CD4-positive, alpha-beta T cell (primary cell): ENCODE measurements at regions not wholly inside any gene's neighbourhood (a gene's known extent, or its start where the extent isn't known, plus 50 kb on each side); places are given as distances from the start of the nearest gene placed in this dataset.

Source experiments
- ATAC-seq: fragments of 200-7000 bp; cut with Tn5 transposase; one replicate; pipeline ENCODE4 v1.10.0; 2022; ENCODE audit warnings: mild to moderate bottlenecking; ENCODE audit not compliant: poor library complexity
- CTCF ChIA-PET: fragments of 350-600 bp; sonication (Branson Sonifier 250); formaldehyde crosslinking; loops from one replicate; lab custom pipeline; 2021; ENCODE audit warnings: antibody characterized with exemption, inconsistent platforms; lab: Charles Lee
- POLR2A ChIA-PET: fragments of 350-600 bp; sonication (Branson Sonifier 250); formaldehyde crosslinking; loops from one replicate; lab custom pipeline; 2021; ENCODE audit warnings: antibody characterized with exemption, inconsistent platforms; lab: Charles Lee
- DNase-seq, 14 experiments: peaks; one replicate each; pipeline ENCODE4 v3.0.0-alpha.2; 2013 to 2020; ENCODE audit warnings: mixed read lengths in 2 of 14
- H3K27ac ChIP-seq, 2 donors: one replicate each; pipeline versions ENCODE4 v1.5.1 to v1.7.0; 2013; ENCODE audit warnings: low read length in 2 of 2, low read depth in 1 of 2, mild to moderate bottlenecking in 1 of 2
- H3K27me3 ChIP-seq, 2 experiments: 1 replicate in 1 of 2; 2 replicates in 1 of 2; pipeline versions ENCODE4 v1.6.1 to v1.7.0; 2013; ENCODE audit warnings: low read length in 2 of 2, control low read depth in 1 of 2, mild to moderate bottlenecking in 1 of 2, moderate library complexity in 1 of 2; ENCODE audit not compliant: insufficient read depth in 2 of 2, control insufficient read depth in 1 of 2
- H3K36me3 ChIP-seq: one replicate; pipeline ENCODE4 v1.6.1; 2013; ENCODE audit warnings: low read length, control low read depth; ENCODE audit not compliant: insufficient read depth
- H3K4me1 ChIP-seq: one replicate; pipeline ENCODE4 v1.6.1; 2013; ENCODE audit warnings: low read length, control low read depth; ENCODE audit not compliant: insufficient read depth
- H3K4me3 ChIP-seq: one replicate; pipeline ENCODE4 v1.5.1; 2013; ENCODE audit warnings: mild to moderate bottlenecking, low read length, moderate library complexity
- H3K9me3 ChIP-seq, 2 experiments: 1 replicate in 1 of 2; 2 replicates in 1 of 2; pipeline versions ENCODE4 v1.6.1 to v1.7.0; 2013; ENCODE audit warnings: low read length in 2 of 2, mild to moderate bottlenecking in 2 of 2, control low read depth in 1 of 2, moderate library complexity in 1 of 2; ENCODE audit not compliant: control insufficient read depth in 1 of 2, insufficient read depth in 1 of 2
- H3K27ac Mint-ChIP-seq: one replicate; pipeline ENCODE4 v1.8.0; 2020; ENCODE audit warnings: mixed read lengths
- H3K27me3 Mint-ChIP-seq: one replicate; pipeline ENCODE4 v1.8.0; 2021; ENCODE audit warnings: mixed read lengths
- H3K36me3 Mint-ChIP-seq: one replicate; pipeline ENCODE4 v1.8.0; 2021; ENCODE audit warnings: low read depth, mixed read lengths
- H3K4me1 Mint-ChIP-seq: one replicate; pipeline ENCODE4 v1.8.0; 2021; ENCODE audit warnings: low read depth, mixed read lengths
- H3K4me3 Mint-ChIP-seq: one replicate; pipeline ENCODE4 v1.8.0; 2020; ENCODE audit warnings: mild to moderate bottlenecking, mixed read lengths
- H3K9me3 Mint-ChIP-seq: one replicate; pipeline ENCODE4 v1.8.0; 2020; ENCODE audit warnings: mixed read lengths
- intact Hi-C, 2 experiments: fragments of 100-400 bp; cut with DNase I in 1 of 2; cut with micrococcal nuclease in 1 of 2; formaldehyde crosslinking; loops; one replicate each; pipeline versions ENCODE4 v1.15.1 to v1.9.0; 2023 to 2025; cut with DNase I, micrococcal nuclease
- TF ChIP-seq, protein P1 (sequence below): fragments of 200-600 bp; IDR thresholded peaks from one replicate; pipeline ENCODE4 v1.8.0; 2022; ENCODE audit warnings: antibody characterized with exemption, mild to moderate bottlenecking

DNA sequence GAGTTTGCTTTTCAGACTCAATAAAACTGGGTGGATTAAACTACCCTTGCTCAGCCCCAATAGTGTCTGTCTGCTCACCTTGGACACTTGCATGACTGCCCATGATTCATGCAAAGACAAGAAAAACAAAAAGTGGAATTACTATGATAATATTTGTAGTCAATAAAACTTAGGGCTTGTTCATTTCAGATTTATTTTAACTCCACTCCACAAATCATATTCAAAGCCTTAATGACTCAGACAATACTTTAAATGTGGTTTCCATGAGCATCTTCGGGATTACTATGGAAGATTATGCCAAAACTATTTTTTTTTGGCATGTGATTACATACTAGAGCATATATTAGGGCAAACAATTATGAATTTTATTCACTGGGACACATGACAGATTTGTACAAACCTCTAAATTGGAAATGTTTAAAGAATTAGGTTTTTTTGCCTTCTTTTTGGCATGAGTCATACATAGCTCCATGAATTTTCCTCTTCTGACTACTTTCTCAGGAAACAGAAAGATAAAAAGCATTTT is 468.9 kb downstream of the ACTL7B start:
- CTCF ChIA-PET = no interaction called here
- H3K27ac ChIP-seq = no peak overlapping the region
- Mint-ChIP-seq H3K27me3 (no peaks in the 10 kb centered on the region), H3K4me3 (no peak overlapping the region), H3K9me3 (peaks cover 2% of the 10 kb centered on the region), H3K36me3 (no peaks in the 10 kb centered on the region), H3K27ac (no peak overlapping the region), H3K4me1 (no peaks in the 10 kb centered on the region)
- POLR2A ChIA-PET = no interaction called here
- DNase-seq (no peak), ATAC-seq (no peak)
- intact Hi-C loops = no loop called here
- H3K4me3 ChIP-seq = no peak overlapping the region
- no peaks in the 10 kb centered on the region for H3K27me3 ChIP-seq
- no peaks in the 10 kb centered on the region for H3K4me1 ChIP-seq
- TF ChIP-seq, protein P1, sequence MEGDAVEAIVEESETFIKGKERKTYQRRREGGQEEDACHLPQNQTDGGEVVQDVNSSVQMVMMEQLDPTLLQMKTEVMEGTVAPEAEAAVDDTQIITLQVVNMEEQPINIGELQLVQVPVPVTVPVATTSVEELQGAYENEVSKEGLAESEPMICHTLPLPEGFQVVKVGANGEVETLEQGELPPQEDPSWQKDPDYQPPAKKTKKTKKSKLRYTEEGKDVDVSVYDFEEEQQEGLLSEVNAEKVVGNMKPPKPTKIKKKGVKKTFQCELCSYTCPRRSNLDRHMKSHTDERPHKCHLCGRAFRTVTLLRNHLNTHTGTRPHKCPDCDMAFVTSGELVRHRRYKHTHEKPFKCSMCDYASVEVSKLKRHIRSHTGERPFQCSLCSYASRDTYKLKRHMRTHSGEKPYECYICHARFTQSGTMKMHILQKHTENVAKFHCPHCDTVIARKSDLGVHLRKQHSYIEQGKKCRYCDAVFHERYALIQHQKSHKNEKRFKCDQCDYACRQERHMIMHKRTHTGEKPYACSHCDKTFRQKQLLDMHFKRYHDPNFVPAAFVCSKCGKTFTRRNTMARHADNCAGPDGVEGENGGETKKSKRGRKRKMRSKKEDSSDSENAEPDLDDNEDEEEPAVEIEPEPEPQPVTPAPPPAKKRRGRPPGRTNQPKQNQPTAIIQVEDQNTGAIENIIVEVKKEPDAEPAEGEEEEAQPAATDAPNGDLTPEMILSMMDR = no peak
- no peaks in the 10 kb centered on the region for H3K36me3 ChIP-seq
- H3K9me3 ChIP-seq = peaks cover 0 to 3% of the 10 kb centered on the region in 2 experiments

DNA sequence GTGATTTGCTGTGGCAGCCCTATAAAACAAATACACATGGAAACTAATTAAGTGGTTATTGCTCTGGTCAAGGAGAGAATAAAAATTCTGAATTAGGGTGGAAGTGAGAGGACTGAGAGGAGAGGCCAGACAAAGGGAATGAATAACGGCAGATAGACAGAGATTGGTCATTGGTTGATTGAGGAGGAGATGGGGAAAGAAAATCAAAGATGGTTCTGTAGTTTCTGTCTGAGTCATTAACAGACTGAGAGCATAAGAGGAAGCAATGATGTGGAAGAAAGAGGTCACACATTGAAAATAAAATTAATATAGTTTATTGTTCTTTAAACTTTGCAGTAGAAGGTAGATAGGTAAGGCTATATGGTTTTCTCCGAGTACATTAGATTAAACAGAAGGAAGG is 469.8 kb downstream of the ACTL7B start:
- TF ChIP-seq, protein P1 = no peak
- Histone ChIP-seq H3K4me1 (no peaks in the 10 kb centered on the region), H3K27ac (no peak overlapping the region), H3K9me3 (peaks cover 0 to 3% of the 10 kb centered on the region in 2 experiments), H3K36me3 (no peaks in the 10 kb centered on the region), H3K27me3 (no peaks in the 10 kb centered on the region), H3K4me3 (no peak overlapping the region)
- no peaks in the 10 kb centered on the region for H3K4me1 Mint-ChIP-seq
- H3K27ac Mint-ChIP-seq = no peak overlapping the region
- no peaks in the 10 kb centered on the region for H3K9me3 Mint-ChIP-seq
- H3K36me3 Mint-ChIP-seq = no peaks in the 10 kb centered on the region
- ChIA-PET POLR2A (no interaction called here), CTCF (no interaction called here)
- H3K4me3 Mint-ChIP-seq = no peak overlapping the region
- H3K27me3 Mint-ChIP-seq = no peaks in the 10 kb centered on the region
- ATAC-seq (no peak), DNase-seq (no peak)
- intact Hi-C loops = no loop called here

DNA sequence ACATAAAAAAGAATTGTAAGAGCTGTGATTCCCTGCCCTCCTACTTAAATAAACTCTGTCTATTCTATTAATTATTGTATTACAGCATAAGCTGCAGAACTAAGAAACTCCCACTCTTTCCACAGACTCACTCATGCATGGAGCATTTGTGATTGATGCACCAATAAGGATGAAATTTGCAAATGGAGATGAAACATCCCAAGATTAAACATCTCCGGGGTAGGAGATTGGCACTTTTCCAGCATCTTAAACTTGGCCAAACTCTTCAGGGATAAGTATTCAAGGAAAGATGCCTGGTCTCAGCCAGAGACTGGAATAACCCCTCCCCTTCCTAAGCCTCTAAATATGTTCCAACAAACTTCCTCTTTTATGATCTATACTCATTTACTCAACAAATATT is 472.0 kb downstream of the ACTL7B start:
- H3K4me3 ChIP-seq = no peak overlapping the region

More for the DNA sequence above, 472.0 kb downstream of the ACTL7B start:
- Mint-ChIP-seq H3K9me3 (no peaks in the 10 kb centered on the region), H3K27ac (no peak overlapping the region), H3K4me3 (no peak overlapping the region), H3K4me1 (no peaks in the 10 kb centered on the region), H3K36me3 (no peaks in the 10 kb centered on the region), H3K27me3 (no peaks in the 10 kb centered on the region)
- no peak for DNase-seq
- H3K27ac ChIP-seq = no peak overlapping the region
- ChIA-PET CTCF (no interaction called here), POLR2A (no interaction called here)
- TF ChIP-seq, protein P1 = no peak
- intact Hi-C loops = no loop called here
- H3K9me3 ChIP-seq = peaks cover 0 to 3% of the 10 kb centered on the region in 2 experiments
- ATAC-seq = no peak
- no peaks in the 10 kb centered on the region for H3K36me3 ChIP-seq
- no peaks in the 10 kb centered on the region for H3K27me3 ChIP-seq
- no peaks in the 10 kb centered on the region for H3K4me1 ChIP-seq
